Ishikawa (cell line): ENCODE measurements at regions not wholly inside any gene's neighbourhood (a gene's known extent, or its start where the extent isn't known, plus 50 kb on each side); places are given as distances from the start of the nearest gene placed in this dataset.

Source experiments
- CEBPB ChIP-seq: IDR thresholded peaks from 2 replicates; pipeline ENCODE4 v1.6.1; 2012
- CREB1 ChIP-seq: IDR thresholded peaks from 2 replicates; pipeline ENCODE4 v1.6.1; 2012; ENCODE audit warnings: low read depth
- EGR1 ChIP-seq: IDR thresholded peaks from 2 replicates; pipeline ENCODE4 v1.6.1; 2012
- EP300 ChIP-seq: IDR thresholded peaks from 2 replicates; pipeline ENCODE4 v1.6.1; 2012; ENCODE audit warnings: borderline replicate concordance
- FOXM1 ChIP-seq: IDR thresholded peaks from 2 replicates; pipeline ENCODE4 v1.6.1; 2012; ENCODE audit warnings: low read depth, borderline replicate concordance
- MAX ChIP-seq: IDR thresholded peaks from 2 replicates; pipeline ENCODE4 v1.6.1; 2012
- NFIC ChIP-seq: IDR thresholded peaks from 2 replicates; pipeline ENCODE4 v1.6.1; 2012
- RAD21 ChIP-seq: IDR thresholded peaks from 2 replicates; pipeline ENCODE4 v1.6.1; 2012; ENCODE audit warnings: low read depth
- TAF1 ChIP-seq: IDR thresholded peaks from 2 replicates; pipeline ENCODE4 v1.6.1; 2012; ENCODE audit warnings: low read depth, mild to moderate bottlenecking
- TCF12 ChIP-seq: IDR thresholded peaks from 2 replicates; pipeline ENCODE4 v1.6.1; 2012; ENCODE audit warnings: low read depth
- TEAD4 ChIP-seq: IDR thresholded peaks from 2 replicates; pipeline ENCODE4 v1.6.1; 2012
- USF1 ChIP-seq: IDR thresholded peaks from 2 replicates; pipeline ENCODE4 v1.6.1; 2012
- YY1 ChIP-seq: IDR thresholded peaks from 2 replicates; pipeline ENCODE4 v1.6.1; 2012; ENCODE audit warnings: low read depth
- ZBTB7A ChIP-seq: IDR thresholded peaks from 2 replicates; pipeline ENCODE4 v1.6.1; 2012; ENCODE audit warnings: low read depth
- TF ChIP-seq, protein P1 (sequence below): IDR thresholded peaks from 2 replicates; pipeline ENCODE4 v1.6.1; 2012; ENCODE audit warnings: low read depth, mild to moderate bottlenecking

DNA sequence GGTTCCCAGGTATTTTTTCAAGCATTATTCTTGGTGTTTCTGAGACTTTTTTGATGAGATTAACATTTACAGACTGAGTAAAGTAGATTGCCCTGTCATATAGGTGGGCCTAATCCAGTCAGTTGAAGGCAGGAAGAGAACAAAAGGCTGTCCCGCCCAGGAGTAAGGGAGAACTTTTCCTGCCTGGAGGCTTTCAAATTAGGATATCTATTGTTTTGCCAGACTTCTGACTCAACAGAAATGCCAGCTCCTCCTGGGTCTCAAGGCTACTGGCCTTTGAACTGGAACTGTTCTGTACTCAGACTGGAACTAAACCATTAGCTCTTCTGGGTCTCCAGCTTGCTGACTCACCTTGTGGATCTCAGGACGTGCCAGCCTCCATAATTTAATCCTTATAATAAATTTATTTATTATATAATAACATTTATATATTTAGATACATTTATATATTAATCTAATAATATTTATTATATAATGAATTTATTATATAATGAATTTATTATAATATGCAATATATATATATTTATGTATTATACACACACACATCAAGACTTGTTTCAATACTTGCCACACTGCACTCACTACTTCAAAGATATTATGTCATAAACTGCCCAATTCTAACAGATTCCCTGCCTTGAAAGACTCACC is 510.8 kb upstream of the B3GALT2 start:
- TF ChIP-seq NFIC (no peak), TCF12 (no peak), CREB1 (no peak), YY1 (no peak), EP300 (no peak), ZBTB7A (no peak), TAF1 (no peak)
- TF ChIP-seq, protein P1, sequence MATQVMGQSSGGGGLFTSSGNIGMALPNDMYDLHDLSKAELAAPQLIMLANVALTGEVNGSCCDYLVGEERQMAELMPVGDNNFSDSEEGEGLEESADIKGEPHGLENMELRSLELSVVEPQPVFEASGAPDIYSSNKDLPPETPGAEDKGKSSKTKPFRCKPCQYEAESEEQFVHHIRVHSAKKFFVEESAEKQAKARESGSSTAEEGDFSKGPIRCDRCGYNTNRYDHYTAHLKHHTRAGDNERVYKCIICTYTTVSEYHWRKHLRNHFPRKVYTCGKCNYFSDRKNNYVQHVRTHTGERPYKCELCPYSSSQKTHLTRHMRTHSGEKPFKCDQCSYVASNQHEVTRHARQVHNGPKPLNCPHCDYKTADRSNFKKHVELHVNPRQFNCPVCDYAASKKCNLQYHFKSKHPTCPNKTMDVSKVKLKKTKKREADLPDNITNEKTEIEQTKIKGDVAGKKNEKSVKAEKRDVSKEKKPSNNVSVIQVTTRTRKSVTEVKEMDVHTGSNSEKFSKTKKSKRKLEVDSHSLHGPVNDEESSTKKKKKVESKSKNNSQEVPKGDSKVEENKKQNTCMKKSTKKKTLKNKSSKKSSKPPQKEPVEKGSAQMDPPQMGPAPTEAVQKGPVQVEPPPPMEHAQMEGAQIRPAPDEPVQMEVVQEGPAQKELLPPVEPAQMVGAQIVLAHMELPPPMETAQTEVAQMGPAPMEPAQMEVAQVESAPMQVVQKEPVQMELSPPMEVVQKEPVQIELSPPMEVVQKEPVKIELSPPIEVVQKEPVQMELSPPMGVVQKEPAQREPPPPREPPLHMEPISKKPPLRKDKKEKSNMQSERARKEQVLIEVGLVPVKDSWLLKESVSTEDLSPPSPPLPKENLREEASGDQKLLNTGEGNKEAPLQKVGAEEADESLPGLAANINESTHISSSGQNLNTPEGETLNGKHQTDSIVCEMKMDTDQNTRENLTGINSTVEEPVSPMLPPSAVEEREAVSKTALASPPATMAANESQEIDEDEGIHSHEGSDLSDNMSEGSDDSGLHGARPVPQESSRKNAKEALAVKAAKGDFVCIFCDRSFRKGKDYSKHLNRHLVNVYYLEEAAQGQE, result no peak

GRCh38 chr1:193694741-193695140 is 508.3 kb upstream of the B3GALT2 start:
- TF ChIP-seq MAX (no peak), CEBPB (no peak), ZBTB7A (no peak), NFIC (no peak), USF1 (no peak), TCF12 (no peak), FOXM1 (no peak), EP300 (no peak), TEAD4 (no peak), EGR1 (no peak), CREB1 (no peak), YY1 (no peak), RAD21 (no peak), TAF1 (no peak)
- TF ChIP-seq, protein P1, result no peak

DNA sequence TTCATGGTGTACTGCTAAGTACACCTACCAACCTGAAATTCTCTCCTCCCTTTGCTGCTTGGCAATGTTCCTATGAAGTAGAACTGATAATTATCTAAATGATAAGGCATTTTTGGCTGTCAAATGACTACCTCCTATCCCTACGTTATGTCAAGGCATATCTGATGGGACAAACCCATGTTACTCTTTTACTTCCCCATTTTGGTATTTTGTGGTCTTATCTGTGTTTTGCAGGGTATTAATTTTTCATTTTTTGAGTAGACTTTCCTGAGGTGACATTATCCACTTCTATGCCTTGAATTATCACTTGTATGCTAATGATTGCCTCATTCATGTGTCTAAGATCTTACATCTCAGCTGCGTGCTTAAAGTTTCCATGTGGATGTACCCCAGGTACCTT is 499.6 kb upstream of the B3GALT2 start:
- TF ChIP-seq NFIC (no peak), FOXM1 (no peak), TAF1 (no peak), MAX (no peak), ZBTB7A (no peak), CREB1 (no peak), TEAD4 (no peak), EP300 (no peak), USF1 (no peak), CEBPB (no peak), RAD21 (no peak), YY1 (no peak), TCF12 (no peak), EGR1 (no peak)
- TF ChIP-seq, protein P1, result no peak

- TF ChIP-seq YY1, result no peak
- TF ChIP-seq, protein P1, result no peak
These were observed 495.0 kb upstream of the B3GALT2 start for GRCh38 chr1:193681422-193681821.
